Left lung (tissue), 4 donors: ENCODE measurements at regions not wholly inside any gene's neighbourhood (a gene's known extent, or its start where the extent isn't known, plus 50 kb on each side); places are given as distances from the start of the nearest gene placed in this dataset.

ENCODE experiments used
- ATAC-seq: fragments of 200-7000 bp; cut with Tn5 transposase; one replicate; pipeline ENCODE4 v1.9.1; 2020; ENCODE audit warnings: moderate library complexity
- DNase-seq, 4 donors: peaks; one replicate each; pipeline ENCODE4 v3.0.0-alpha.2; 2013 to 2020
- H3K27ac ChIP-seq, 2 donors: fragments of 200-600 bp; sonication (generic) in 1 of 2; one replicate each; pipeline versions ENCODE4 v1.5.0 to v1.8.0; 2020 to 2021
- H3K27me3 ChIP-seq, 2 donors: fragments of 200-600 bp; sonication (generic) in 1 of 2; one replicate each; pipeline versions ENCODE4 v1.5.0 to v1.8.0; 2020 to 2021
- H3K36me3 ChIP-seq, 2 donors: fragments of 200-600 bp; sonication (generic) in 1 of 2; one replicate each; pipeline versions ENCODE4 v1.5.0 to v1.8.0; 2020 to 2021
- H3K4me1 ChIP-seq, 2 donors: fragments of 200-600 bp; one replicate each; pipeline ENCODE4 v1.8.0; 2021
- H3K4me3 ChIP-seq, 2 donors: fragments of 200-600 bp; sonication (generic) in 1 of 2; one replicate each; pipeline versions ENCODE4 v1.5.0 to v1.8.0; 2020 to 2021; ENCODE audit warnings: mild to moderate bottlenecking in 1 of 2
- H3K9me3 ChIP-seq, 2 donors: fragments of 200-600 bp; sonication (generic) in 1 of 2; one replicate each; pipeline versions ENCODE4 v1.5.0 to v1.8.0; 2020 to 2021
- intact Hi-C, 2 donors: fragments of 100-400 bp; cut with DNase I; formaldehyde crosslinking; loops; one replicate each; pipeline versions ENCODE4 v1.11.2 to v1.14.2; 2022
- TF ChIP-seq, protein P1 (sequence below), 2 donors: fragments of 200-600 bp; sonication (generic) in 1 of 2; IDR thresholded peaks; one replicate each; pipeline versions ENCODE4 v1.5.0 to v1.8.0; 2021; ENCODE audit warnings: antibody characterized with exemption in 2 of 2
- donor health status: DM: no; HTN: yes; CAD: no.
- donor health status: DM: no; HTN: no; CAD: no.

DNA sequence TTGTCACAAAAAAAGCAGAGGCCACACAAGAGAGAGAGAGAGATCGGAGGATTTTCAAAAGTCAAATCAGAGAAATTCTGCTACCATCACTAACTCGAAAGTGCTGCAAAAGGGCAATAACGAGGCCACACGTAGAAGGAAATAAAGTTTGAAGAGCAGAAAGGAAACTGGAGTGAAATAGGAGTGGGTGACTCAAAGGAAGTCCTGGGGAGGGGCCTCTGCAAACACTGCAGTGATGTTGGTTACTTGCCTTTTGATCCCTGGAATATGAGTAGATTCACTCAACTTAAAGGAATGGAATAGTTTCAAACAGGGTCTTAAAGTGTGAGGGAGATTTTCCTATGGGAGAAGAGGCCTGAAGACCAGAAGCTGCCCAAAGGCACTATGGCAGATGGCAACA lies 663.4 kb upstream of the LCORL start:
- TF ChIP-seq, protein P1, sequence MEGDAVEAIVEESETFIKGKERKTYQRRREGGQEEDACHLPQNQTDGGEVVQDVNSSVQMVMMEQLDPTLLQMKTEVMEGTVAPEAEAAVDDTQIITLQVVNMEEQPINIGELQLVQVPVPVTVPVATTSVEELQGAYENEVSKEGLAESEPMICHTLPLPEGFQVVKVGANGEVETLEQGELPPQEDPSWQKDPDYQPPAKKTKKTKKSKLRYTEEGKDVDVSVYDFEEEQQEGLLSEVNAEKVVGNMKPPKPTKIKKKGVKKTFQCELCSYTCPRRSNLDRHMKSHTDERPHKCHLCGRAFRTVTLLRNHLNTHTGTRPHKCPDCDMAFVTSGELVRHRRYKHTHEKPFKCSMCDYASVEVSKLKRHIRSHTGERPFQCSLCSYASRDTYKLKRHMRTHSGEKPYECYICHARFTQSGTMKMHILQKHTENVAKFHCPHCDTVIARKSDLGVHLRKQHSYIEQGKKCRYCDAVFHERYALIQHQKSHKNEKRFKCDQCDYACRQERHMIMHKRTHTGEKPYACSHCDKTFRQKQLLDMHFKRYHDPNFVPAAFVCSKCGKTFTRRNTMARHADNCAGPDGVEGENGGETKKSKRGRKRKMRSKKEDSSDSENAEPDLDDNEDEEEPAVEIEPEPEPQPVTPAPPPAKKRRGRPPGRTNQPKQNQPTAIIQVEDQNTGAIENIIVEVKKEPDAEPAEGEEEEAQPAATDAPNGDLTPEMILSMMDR (IDR thresholded peaks at IDR 0.05) = no peak

DNA sequence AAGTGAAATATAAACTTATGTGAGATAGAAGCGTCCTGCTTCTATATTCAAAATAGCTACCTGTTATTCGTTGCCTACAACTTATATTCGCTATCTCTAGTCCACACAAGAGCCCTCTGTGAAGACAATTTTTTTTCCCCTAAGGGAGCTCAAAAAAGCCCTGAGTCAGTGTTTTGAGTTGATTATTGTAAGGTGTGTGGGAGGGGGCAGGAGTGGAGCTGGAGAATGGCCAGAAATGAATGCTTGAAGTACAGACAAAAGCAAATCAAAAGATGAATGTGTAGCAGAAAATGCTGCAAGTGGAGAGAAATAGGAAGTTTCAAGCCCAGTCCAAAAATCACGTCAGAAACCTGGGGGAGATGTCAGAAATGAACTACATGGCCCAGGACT lies 655.0 kb upstream of the LCORL start:
- Histone ChIP-seq H3K27ac (no peak overlapping the region), H3K9me3 (no peaks in the 10 kb centered on the region), H3K4me1 (no peaks in the 10 kb centered on the region), H3K4me3 (no peak overlapping the region), H3K36me3 (no peaks in the 10 kb centered on the region), H3K27me3 (no peaks in the 10 kb centered on the region)
- no peak for ATAC-seq
- no peak for DNase-seq
- TF ChIP-seq, protein P1 (IDR thresholded peaks at IDR 0.05) = no peak
- intact Hi-C loops = no loop called here

More for the DNA sequence above, 663.4 kb upstream of the LCORL start:
- DNase-seq = no peak
- H3K27me3 ChIP-seq = no peaks in the 10 kb centered on the region
- intact Hi-C loops = no loop called here
- H3K27ac ChIP-seq = no peak overlapping the region
- H3K4me1 ChIP-seq = no peaks in the 10 kb centered on the region
- no peaks in the 10 kb centered on the region for H3K36me3 ChIP-seq
- peak; percentile 50 for ATAC-seq
- no peaks in the 10 kb centered on the region for H3K9me3 ChIP-seq
- no peak overlapping the region for H3K4me3 ChIP-seq

DNA sequence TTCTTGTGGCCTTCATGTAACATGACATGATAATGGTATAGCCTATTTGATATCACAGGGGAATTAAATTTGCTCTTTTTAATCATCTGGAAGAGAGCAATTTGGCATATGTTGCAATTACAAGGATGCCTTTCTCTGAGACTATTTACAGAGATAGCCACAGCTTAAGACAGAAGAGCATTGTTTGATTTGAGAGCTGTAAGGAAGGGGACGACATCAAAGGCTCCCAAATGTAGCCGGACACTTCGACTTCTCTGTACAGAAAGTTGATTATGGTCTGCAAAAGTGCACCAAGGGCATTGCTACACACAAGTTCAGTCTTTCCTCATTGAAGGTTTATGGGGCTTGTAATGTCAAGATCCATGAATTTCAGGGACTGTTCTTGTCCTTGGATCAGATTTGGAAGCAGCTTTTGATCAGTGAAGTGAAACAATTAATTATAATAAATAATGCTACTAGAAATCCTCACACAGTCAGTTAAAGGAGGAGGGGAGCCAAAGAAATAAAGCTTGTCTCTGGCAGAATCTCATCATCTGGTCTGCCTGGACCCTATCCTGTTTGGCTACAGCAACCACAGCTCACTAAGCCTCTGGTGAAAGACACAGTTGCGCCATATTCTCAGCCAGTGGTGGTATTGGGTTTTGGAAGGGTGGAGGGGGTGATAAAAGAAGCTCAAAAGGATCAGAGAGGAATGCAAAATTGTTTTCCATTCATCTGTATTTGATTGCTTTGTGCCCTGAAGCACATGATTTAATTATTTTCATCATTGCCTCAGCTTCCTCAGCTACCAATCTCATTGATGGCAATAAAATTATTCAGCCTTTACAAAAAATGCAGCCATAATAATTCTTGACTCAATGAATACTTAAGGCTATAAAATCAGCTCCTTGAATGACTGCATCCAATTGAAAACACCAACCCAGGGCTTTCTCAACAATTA lies 654.3 kb upstream of the LCORL start:
- H3K9me3 ChIP-seq = no peaks in the 10 kb centered on the region
- no peaks in the 10 kb centered on the region for H3K36me3 ChIP-seq
- H3K4me1 ChIP-seq = no peaks in the 10 kb centered on the region
- H3K27ac ChIP-seq = no peak overlapping the region
- H3K4me3 ChIP-seq = no peak overlapping the region
- TF ChIP-seq, protein P1 (IDR thresholded peaks at IDR 0.05) = no peak
- ATAC-seq (no peak), DNase-seq (no peak)
- intact Hi-C loops = no loop called here
- no peaks in the 10 kb centered on the region for H3K27me3 ChIP-seq

DNA sequence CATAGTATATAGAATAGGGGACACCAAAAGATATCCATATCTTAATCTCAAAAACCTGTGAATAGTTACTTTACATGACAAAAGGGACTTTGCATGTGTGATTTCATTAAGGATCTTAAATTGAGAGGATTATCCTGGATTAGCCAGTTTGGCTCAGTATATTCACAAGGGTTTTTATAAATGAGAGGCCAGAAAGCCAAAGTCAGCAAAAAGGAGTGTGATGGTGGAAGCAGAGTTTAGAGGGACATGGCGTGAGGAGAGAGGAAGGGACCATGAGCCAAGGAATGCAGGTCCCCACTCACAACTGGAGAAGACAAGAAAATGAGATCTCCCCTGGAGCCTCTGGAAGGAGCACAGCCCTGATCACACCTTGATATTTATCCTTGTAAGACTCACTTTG lies 648.5 kb upstream of the LCORL start:
- Histone ChIP-seq H3K9me3 (no peaks in the 10 kb centered on the region), H3K4me1 (no peaks in the 10 kb centered on the region), H3K27ac (no peak overlapping the region), H3K4me3 (no peak overlapping the region), H3K36me3 (no peaks in the 10 kb centered on the region), H3K27me3 (no peaks in the 10 kb centered on the region)
- intact Hi-C loops = no loop called here
- TF ChIP-seq, protein P1 (IDR thresholded peaks at IDR 0.05) = no peak
- ATAC-seq = no peak
- DNase-seq = no peak

DNA sequence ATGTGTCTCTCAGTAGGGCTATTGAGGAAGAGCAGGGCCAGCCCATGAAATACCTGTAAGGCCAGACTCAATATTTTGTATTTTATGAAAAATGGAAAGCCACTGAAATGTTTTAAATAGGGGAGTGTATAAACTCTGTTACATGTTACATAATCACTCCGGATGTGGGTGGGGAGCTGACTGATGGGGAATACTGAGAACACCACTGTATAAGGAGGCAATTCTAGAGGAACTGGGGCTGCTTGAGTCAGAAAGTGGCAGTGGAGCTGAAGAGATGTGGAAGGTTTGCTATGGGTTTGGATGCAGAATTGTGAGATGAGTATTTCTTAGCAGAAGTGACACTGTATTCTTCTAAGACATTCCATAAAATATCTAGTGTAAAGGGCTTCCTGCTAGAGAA lies 647.8 kb upstream of the LCORL start:
- H3K9me3 ChIP-seq = no peaks in the 10 kb centered on the region
- H3K27ac ChIP-seq = no peak overlapping the region
- DNase-seq (no peak), ATAC-seq (no peak)
- intact Hi-C loops = no loop called here
- H3K27me3 ChIP-seq = no peaks in the 10 kb centered on the region
- H3K4me1 ChIP-seq = no peaks in the 10 kb centered on the region
- TF ChIP-seq, protein P1 (IDR thresholded peaks at IDR 0.05) = no peak
- H3K36me3 ChIP-seq = no peaks in the 10 kb centered on the region
- H3K4me3 ChIP-seq = no peak overlapping the region
